Stimulated activated naive CD8-positive, alpha-beta T cell treated with anti-CD3 and anti-CD28 coated beads, Interleukin-15, Interleukin-2, amounts not matched to agents 100 U/mL and 50 U/mL, for 24 hours (primary cell): ENCODE measurements at regions not wholly inside any gene's neighbourhood (a gene's known extent, or its start where the extent isn't known, plus 50 kb on each side); places are given as distances from the start of the nearest gene placed in this dataset.

ENCODE experiments used
- ATAC-seq: fragments of 150-1000 bp; cut with Tn5 transposase; one replicate; pipeline ENCODE4 v1.10.0; 2021
- DNase-seq: peaks from one replicate; pipeline ENCODE4 v3.0.0; 2021

DNA sequence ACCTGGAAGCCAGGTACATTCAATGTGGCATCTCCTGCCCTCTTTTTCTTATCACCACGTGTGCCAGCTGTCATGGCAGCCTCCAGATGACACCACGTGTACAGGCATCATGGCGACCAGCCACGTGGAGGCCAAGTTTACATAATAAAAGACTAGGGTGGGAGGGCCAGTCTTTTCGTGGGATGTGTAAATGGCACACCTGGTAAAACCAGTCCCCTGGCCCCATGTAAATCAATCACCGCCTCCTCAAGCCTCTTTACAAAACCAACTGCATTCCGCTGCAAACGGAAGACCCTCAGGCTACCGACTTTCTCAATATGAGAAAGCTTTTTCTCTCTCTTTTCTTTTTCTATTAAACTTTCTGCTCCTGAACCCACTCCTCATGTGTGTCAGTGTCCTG, 65.1 kb upstream of the PHF14 start:
- ATAC-seq (no peak), DNase-seq (no peak)

DNA sequence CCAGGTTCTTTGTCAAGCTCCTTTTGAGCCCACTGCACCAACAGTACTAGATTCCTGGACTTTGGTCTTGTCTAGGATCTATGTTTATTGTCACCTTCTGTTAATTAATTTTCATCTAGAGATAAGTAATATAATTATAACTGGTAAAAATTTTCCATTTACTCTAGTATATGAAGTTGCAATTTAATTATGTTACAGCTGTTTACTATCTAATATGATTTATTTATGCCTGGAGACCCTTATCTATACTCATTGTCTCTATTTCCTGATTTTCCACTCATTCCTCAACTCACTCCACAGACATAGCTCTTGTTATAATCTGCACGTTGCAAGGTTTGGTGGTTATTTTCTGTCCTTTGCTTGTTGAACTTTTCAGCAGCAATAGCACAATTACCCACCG, 63.2 kb upstream of the PHF14 start:
- no peak for ATAC-seq
- no peak for DNase-seq

DNA sequence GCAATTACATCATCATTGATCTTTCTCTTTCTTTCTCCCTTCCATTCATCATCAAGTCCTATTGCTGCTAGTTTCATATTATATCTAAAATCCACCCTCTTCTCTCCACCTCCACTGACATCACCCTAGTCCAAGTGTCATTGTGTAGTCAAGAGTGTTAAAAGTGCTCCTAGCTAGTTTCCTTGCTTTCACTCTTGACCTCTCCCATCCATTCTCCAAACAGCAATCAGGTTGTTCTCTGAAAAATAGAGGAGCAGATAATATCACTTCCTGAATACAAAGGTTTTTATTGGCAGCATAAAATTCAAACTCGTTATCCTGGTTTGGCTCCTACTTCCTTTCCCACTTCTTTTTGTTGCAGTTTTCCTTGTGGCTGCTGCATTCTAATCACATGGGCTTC, 61.6 kb upstream of the PHF14 start:
- no peak for ATAC-seq
- no peak for DNase-seq

DNA sequence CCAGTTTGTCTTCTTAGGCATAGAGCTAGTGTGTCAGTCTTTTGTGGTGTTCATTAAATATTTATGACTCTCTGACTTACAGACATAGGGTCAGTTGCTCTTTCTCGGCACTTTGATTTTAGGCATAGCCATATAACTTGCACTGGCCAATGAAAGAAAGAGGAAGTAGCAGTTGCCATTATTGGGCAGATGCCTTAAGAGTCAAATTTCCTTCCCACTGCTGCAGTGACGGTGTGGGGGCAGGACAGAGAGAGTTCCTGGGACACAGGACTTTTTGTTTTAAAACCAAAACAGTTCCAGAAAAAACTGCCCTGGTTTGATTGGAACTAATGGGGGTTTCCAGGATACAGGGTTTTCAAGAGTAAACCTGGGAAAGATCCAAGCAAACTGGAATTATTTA, 60.2 kb upstream of the PHF14 start:
- ATAC-seq (no peak), DNase-seq (no peak)

DNA sequence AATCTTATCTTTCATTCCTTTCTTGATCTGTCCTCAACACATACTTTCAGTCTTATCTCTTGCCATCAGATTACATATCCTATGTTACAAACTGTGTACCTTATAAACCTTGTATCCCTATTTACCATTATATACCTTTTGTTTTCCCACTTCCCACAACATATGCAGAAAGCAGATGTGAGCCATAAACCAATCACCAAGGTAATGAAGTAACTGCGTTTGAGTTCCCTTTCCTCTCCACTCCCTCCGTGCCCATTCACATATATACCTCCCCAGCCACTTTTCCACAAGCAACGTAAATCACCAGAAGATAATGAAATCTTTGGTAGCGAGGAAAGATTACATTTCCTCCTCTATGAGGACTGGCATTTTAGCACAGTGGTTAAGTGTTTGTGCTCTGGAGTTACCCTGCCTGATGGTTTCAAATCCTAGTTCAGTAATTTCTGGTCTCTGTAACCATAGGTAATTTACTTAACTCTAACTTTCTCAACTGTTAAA, 55.5 kb upstream of the PHF14 start:
- no peak for ATAC-seq
- DNase-seq = no peak

DNA sequence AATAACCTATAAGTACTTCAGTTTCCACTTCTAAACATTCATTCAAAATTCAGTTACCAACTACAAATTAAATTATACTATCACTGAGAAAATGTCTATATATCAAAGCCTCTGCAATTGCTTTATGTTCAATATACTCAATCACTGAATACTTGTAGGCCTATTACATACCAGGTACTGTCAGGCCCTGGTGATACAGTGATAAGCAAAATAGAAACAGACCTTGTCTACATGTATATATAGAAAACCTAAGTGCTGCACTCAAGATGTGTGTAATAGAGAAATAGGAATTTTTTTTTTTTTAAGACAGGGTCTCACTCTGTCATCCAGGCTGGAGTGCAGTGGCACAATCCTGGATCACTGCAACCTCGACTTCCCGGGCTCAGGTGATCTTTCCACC, 53.7 kb upstream of the PHF14 start:
- ATAC-seq (no peak), DNase-seq (no peak)
